PC-9 (cell line): ENCODE measurements at regions not wholly inside any gene's neighbourhood (a gene's known extent, or its start where the extent isn't known, plus 50 kb on each side); places are given as distances from the start of the nearest gene placed in this dataset.
A peak's percentile ranks its signal among the peaks of the same experiment; 100 is the strongest.

Experiments
- BruUV-seq: library from RNA; stranded (reverse); fragments of 400-500 nt; replicated peaks from 2 replicates; lab custom pipeline; 2021; lab: Mats Ljungman, UMichigan
- CTCF ChIA-PET: fragments of 300-600 bp; sonication (Branson Sonifier 250); formaldehyde crosslinking; loops from one replicate; lab custom pipeline; 2022; ENCODE audit warnings: antibody characterized with exemption; lab: Charles Lee
- POLR2A ChIA-PET: fragments of 300-600 bp; sonication (Branson Sonifier 250); formaldehyde crosslinking; loops from one replicate; lab custom pipeline; 2022; ENCODE audit warnings: antibody characterized with exemption; ENCODE audit not compliant: unreplicated experiment; lab: Charles Lee
- DNase-seq, 2 experiments: peaks; one replicate each; pipeline versions ENCODE4 v3.0.0 to v3.0.0-alpha.2; 2015 to 2022; ENCODE audit warnings: mixed read lengths in 1 of 2
- H2AFZ ChIP-seq: fragments of 200-600 bp; sonication (generic); 2 replicates; pipeline ENCODE4 v1.8.1; 2017; ENCODE audit warnings: antibody characterized with exemption
- H3F3A ChIP-seq: fragments of 200-600 bp; sonication (generic); 2 replicates; pipeline ENCODE4 v1.8.1; 2017; ENCODE audit warnings: antibody characterized with exemption, mild to moderate bottlenecking, low read depth; ENCODE audit not compliant: insufficient read depth
- H3K27ac ChIP-seq: fragments of 200-600 bp; sonication (generic); 2 replicates; pipeline ENCODE4 v1.6.1; 2016; ENCODE audit warnings: mixed run types
- H3K27me3 ChIP-seq: fragments of 200-600 bp; sonication (generic); 2 replicates; pipeline ENCODE4 v1.6.1; 2016; ENCODE audit warnings: low read depth, mixed run types; ENCODE audit not compliant: insufficient read depth
- H3K36me3 ChIP-seq: fragments of 200-600 bp; sonication (generic); 2 replicates; pipeline ENCODE4 v1.6.1; 2016; ENCODE audit warnings: low read depth, mixed run types
- H3K4me1 ChIP-seq: fragments of 200-600 bp; sonication (generic); replicated peaks from 2 replicates; pipeline ENCODE4 v1.6.1; 2016; ENCODE audit warnings: mixed run types; ENCODE audit not compliant: insufficient read depth
- H3K4me2 ChIP-seq: fragments of 200-600 bp; sonication (generic); 2 replicates; pipeline ENCODE4 v1.6.1; 2017; ENCODE audit warnings: mixed run types
- H3K4me3 ChIP-seq: fragments of 200-600 bp; sonication (generic); 2 replicates; pipeline ENCODE4 v1.6.1; 2016; ENCODE audit warnings: mixed run types
- H3K79me2 ChIP-seq: fragments of 200-600 bp; sonication (generic); 2 replicates; pipeline ENCODE4 v1.6.1; 2017; ENCODE audit warnings: low read depth, mixed run types
- H3K9me2 ChIP-seq: fragments of 200-600 bp; sonication (generic); 2 replicates; pipeline ENCODE4 v1.8.1; 2017; ENCODE audit warnings: mild to moderate bottlenecking; ENCODE audit not compliant: insufficient read depth
- H3K9me3 ChIP-seq: fragments of 200-600 bp; sonication (generic); 2 replicates; pipeline ENCODE4 v1.8.1; 2016; ENCODE audit warnings: low read depth; ENCODE audit not compliant: insufficient read depth
- H4K20me1 ChIP-seq: fragments of 200-600 bp; sonication (generic); 2 replicates; pipeline ENCODE4 v1.8.1; 2017; ENCODE audit not compliant: insufficient read depth
- CTCF ChIP-seq: fragments of 200-600 bp; sonication (generic); conservative IDR thresholded peaks from 2 replicates; pipeline ENCODE4 v1.6.1; 2017; ENCODE audit warnings: mixed run types, antibody characterized with exemption, mild to moderate bottlenecking, moderate library complexity
- EZH2 ChIP-seq: fragments of 200-600 bp; sonication (generic); IDR thresholded peaks from 2 replicates; pipeline ENCODE4 v1.8.0; 2017; ENCODE audit warnings: antibody characterized with exemption, low read depth
- intact Hi-C: fragments of 100-400 bp; cut with micrococcal nuclease; formaldehyde crosslinking; loops from one replicate; pipeline ENCODE4 v1.10.0; 2022; ENCODE audit not compliant: unreplicated experiment

- Histone ChIP-seq H3K4me3 (no peak overlapping the region), H3K79me2 (no peaks in the 10 kb centered on the region), H3K4me1 (no peaks in the 10 kb centered on the region), H3K36me3 (no peaks in the 10 kb centered on the region), H3K9me3 (no peaks in the 10 kb centered on the region), H3K27me3 (peaks cover 94% of the 10 kb centered on the region), H3K4me2 (no peak overlapping the region), H4K20me1 (no peaks in the 10 kb centered on the region), H3F3A (no peaks in the 10 kb centered on the region), H2AFZ (no peak overlapping the region), H3K9me2 (no peaks in the 10 kb centered on the region), H3K27ac (no peak overlapping the region)
- intact Hi-C loops, result no loop called here
- BruUV-seq, result no TSS peak
- POLR2A ChIA-PET, result no interaction called here
- TF ChIP-seq EZH2, result no peak
- TF ChIP-seq CTCF, result no peak
- CTCF ChIA-PET, result no interaction called here
- DNase-seq, result no peak
These were observed 212.0 kb upstream of the SALL3 start for GRCh38 chr18:78767648-78768071.

- Histone ChIP-seq H3F3A (no peaks in the 10 kb centered on the region), H3K9me3 (no peaks in the 10 kb centered on the region), H4K20me1 (no peaks in the 10 kb centered on the region), H2AFZ (no peak overlapping the region), H3K27me3 (peaks cover 97% of the 10 kb centered on the region), H3K9me2 (no peaks in the 10 kb centered on the region), H3K79me2 (no peaks in the 10 kb centered on the region), H3K4me3 (no peak overlapping the region), H3K4me1 (no peaks in the 10 kb centered on the region), H3K36me3 (no peaks in the 10 kb centered on the region), H3K4me2 (no peak overlapping the region), H3K27ac (no peak overlapping the region)
- no peak for DNase-seq
- ChIA-PET CTCF (no interaction called here), POLR2A (no interaction called here)
- TF ChIP-seq CTCF (no peak), EZH2 (no peak)
- intact Hi-C loops, result no loop called here
- no TSS peak for BruUV-seq
These were observed 211.4 kb upstream of the SALL3 start for GRCh38 chr18:78768221-78768620.

- Histone ChIP-seq H3K4me2 (no peak overlapping the region), H3K9me3 (no peaks in the 10 kb centered on the region), H3K79me2 (no peaks in the 10 kb centered on the region), H3K27ac (no peak overlapping the region), H2AFZ (no peak overlapping the region), H3F3A (no peaks in the 10 kb centered on the region), H3K36me3 (no peaks in the 10 kb centered on the region), H3K27me3 (peaks cover 100% of the 10 kb centered on the region), H3K4me1 (no peaks in the 10 kb centered on the region), H4K20me1 (no peaks in the 10 kb centered on the region), H3K9me2 (no peaks in the 10 kb centered on the region), H3K4me3 (no peak overlapping the region)
- POLR2A ChIA-PET, result no interaction called here
- CTCF ChIA-PET, result no interaction called here
- TF ChIP-seq CTCF (no peak), EZH2 (peak; percentile 46; the same call in 1 of the 2 replicates)
- no TSS peak for BruUV-seq
- no peak for DNase-seq
- intact Hi-C loops, result no loop called here
These were observed 210.7 kb upstream of the SALL3 start for GRCh38 chr18:78768656-78769501.
